GM19397 (cell line): ENCODE measurements at regions not wholly inside any gene's neighbourhood (a gene's known extent, or its start where the extent isn't known, plus 50 kb on each side); places are given as distances from the start of the nearest gene placed in this dataset.
"Not testable (repeated sequence)": the region's sequence is repeated elsewhere in the genome, so short reads cannot be mapped to it uniquely, and the experiment has no call there.

Experiments used
- ATAC-seq: cut with Tn5 transposase; IDR thresholded peaks from one replicate; pipeline ENCODE4 v1.9.1; 2021; ENCODE audit warnings: mild to moderate bottlenecking, moderate library complexity; ENCODE audit not compliant: unreplicated experiment

DNA sequence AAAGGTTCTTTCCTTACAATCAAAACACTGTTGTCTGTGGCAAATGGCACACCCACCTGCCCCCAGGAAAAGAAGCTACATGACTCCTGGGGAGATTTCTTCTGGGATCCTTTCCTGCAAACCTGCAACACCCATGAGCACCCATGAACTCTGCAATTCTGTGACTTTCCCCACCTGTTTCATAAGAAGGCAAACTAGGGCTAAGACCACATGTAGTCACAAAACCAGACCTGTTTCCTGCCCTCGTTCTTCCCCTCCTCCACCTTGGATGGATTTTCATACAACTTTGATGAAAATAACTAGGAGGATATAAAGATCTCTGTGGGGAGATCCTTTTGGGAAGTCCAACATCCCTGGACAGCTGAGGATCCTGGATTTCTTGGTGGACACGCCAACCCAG lies 1084.7 kb downstream of the BCL11B start:
- no peak for ATAC-seq

DNA sequence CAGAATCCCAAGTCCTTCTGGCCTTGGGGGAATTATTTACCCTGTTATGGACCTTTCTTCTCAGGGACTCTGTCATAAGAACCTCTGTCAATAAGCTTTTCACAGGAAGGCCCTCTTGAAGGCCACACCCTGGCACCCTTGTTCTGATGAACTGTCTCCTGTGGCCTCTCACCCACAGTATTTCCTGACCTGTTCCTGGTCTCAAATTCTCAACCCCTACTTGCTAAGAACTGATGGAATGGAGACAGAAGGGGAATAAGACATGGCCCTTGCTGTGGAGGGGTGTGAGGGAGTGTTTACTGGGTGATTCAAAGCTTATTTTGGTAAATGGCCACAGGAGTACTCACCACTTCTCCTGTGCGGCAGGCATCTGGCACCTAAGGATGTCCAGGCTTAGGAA lies 1082.9 kb downstream of the BCL11B start:
- ATAC-seq = no peak

GRCh38 chr14:98189511-98189910 lies 1082.5 kb downstream of the BCL11B start:
- ATAC-seq = no peak

- no peak for ATAC-seq
Observed at GRCh38 chr14:98189944-98190343, 1082.1 kb downstream of the BCL11B start.

GRCh38 chr14:98192946-98193345 lies 1079.1 kb downstream of the BCL11B start:
- ATAC-seq = no peak

- no peak for ATAC-seq
Observed at GRCh38 chr14:98194821-98195220, 1077.2 kb downstream of the BCL11B start.

DNA sequence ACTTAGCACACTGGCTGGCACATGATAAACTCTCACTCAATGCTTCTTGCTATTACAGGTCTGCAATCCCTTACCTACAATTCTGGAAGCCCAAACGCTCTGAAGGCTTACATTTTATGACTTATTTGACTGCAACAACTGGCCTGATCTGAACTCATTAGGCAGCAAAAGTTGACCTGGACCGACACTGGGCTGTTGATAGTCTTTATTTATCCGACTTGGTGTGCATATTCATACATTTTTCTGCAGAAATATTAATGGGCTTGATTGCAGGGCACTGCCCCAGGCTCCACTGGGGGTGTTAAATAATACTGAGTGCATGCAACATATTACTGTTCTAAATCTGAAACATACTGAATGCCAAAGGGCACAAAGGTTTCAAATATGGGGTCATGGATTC lies 1076.7 kb downstream of the BCL11B start:
- no peak for ATAC-seq

DNA sequence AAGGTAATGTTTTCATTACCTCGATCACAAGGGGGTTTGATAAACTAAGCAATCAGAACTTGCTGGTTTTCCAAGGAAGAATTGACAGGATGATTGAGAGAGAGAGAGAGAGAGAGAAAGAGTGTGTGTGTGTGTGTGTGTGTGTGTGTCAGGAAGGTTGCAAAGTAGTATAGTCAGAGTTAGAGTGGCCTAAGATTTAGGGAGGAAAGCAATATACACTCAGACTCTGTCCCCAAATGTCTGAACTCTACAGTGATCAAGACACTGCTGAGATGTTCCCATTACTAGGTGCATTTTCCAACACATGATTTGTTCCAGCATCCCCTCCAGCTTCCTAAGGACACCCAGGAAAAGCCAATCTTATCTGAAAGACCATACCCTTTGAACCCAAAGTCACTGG lies 1074.1 kb downstream of the BCL11B start:
- ATAC-seq = no peak

DNA sequence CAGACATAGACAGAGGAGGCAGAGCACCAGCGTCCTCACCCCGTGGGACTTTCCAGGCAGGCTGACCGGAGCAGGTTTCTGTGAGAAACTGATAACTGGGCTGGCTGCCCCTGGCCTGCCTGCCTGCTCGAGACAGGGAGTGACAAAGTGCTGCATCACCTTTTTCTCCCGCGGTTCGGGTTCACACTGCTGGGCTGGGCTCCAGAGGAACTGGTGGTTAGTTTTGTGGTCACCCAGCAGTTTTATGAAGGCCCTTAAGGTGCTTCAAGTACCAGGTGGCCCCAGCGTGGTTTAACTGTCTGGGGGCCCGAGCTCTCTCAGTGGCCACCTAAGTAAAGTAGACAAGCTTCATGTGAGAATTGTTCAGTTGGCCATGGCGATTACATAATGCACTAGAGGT lies 1073.6 kb downstream of the BCL11B start:
- no peak for ATAC-seq

DNA sequence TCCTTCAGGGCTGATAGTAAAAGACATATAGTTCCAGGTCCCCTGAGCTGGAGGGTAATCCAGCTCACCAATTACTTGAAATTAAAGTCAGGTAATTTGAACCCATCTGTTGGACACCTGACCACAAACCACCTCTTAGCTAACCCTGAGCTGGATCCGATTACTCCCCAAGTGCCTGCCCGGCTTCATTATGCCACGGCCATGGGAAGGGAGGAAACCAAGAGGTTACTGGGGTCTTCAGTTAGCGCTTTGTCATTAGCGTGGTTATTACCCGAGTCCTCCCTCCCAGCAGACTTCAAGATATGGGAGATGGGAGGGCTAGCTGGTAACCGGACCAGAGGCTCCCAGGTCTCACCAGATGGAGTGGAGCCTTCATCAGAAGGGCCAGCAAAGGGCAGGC lies 1071.4 kb downstream of the BCL11B start:
- ATAC-seq = no peak

DNA sequence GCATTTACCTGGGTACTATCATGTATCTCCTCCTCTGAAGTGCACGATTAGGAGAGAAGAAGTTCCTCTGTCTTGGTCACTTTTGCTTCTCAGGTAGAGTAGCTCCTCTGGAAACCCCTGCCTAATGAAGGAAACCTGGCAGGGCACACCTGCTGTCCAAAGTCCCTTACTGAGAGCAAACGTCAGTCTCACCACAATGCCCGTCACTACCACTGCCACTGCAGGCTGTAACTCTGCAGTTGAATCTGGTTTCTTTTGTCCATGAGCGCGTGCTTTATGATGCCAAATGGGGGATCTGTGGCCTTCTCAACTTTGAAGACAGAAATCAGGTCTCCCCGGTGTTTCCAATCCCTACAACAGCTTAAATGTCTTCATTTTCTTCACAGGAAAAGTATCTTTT lies 1068.6 kb downstream of the BCL11B start:
- ATAC-seq = no peak

DNA sequence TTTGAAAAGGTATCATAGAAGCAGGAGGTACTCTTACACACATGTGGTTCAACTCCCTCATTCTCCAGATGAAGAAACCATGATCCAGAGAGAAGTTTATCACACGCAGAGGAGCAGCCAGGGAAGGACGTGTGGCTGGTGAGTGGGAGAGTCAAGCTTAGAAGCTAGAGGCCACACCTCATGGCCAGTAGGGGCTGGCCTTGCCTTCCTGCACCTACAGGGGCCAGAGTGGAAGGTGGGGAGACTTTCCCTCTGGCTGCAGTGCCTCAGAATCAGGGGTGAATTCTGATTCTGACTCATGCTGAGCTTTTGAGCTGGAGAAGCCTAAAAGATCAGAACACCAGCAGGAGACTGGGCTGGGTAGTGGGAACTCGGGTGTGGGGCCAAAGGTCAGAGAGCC lies 1067.9 kb downstream of the BCL11B start:
- ATAC-seq = no peak

GRCh38 chr14:98207415-98207814 lies 1064.6 kb downstream of the BCL11B start:
- ATAC-seq = no peak

DNA sequence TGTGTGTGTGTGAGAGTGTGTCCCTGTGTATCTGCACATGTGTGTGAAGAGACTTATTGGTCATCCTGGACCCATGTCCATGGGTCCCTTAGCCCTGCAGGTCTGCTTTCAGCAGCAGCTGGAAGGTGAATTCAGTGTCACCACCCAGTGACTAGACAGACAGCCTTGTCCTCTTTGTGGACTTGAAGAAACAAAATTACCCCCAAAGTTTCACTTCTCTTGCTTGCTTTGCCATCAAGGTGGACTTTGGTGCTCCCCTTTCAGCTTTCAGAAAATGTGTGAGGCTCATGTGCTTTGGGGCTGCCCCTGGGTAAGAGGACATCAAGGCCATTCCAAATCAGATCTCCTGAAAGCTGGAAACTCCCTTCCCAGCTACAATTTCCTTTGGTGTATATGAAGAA lies 1063.8 kb downstream of the BCL11B start:
- ATAC-seq = no peak

GRCh38 chr14:98208943-98209342 lies 1063.1 kb downstream of the BCL11B start:
- ATAC-seq = no peak

- no peak for ATAC-seq
Observed at GRCh38 chr14:98210045-98210672, 1061.8 kb downstream of the BCL11B start.

- ATAC-seq = no peak
Observed at GRCh38 chr14:98217530-98217929, 1054.5 kb downstream of the BCL11B start.

DNA sequence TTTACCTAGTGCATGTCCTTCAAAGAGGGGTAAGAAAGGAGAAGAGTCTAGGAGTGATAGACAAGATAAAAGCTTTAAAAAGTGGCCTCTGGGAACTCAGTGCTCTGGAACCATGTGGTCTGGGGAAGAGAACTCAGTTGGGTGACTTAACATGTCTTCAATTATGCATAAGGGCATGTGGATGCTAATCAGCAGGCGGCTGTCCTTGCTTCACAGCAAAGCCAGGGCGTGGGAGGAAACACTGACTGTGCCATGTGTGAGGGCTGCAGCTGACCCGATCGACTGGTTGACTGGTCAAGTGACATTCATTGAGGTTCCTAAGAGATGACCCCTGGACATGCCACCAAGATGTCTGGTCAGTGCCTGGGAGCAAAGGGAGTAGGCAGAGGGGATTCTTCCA lies 1053.8 kb downstream of the BCL11B start:
- ATAC-seq = no peak

DNA sequence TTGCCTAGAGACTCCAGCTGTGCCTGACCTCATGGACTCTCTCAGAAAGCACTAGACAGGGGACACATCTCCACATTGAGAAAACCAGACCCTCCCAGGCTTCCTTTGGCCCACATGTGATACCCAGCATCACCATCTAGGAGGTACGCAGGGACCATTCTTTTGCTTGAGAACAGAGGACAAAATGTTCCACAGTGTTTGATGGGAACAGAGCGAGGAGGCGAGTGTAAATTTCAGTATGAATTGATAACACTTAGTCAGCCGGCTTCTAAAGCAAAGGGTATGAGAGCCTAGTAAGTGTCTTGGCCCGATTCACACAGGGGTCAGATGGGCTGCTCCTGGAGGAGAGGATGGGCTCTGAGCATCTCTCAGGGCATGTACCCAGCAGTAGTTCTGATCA lies 1052.4 kb downstream of the BCL11B start:
- no peak for ATAC-seq

GRCh38 chr14:98223106-98223505 lies 1048.9 kb downstream of the BCL11B start:
- ATAC-seq = no peak

DNA sequence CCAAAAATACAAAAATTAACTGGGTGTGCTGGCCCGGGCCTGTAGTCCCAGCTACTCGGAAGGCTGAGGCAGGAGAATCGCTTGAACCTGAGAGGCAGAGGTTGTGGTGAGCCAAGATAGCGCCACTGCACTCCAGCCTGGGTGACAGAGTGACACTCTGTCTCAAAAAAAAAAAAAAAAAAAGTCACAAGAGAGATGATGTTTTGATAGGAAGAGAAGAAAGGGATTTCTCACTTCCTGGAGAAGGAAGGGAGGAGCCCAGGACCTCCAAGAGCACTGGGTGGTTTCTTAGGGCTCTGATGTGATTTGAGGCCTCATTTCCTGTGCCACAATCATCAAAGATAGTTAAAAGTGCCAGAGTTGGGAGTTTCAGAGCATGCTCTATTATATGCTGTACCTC lies 1048.3 kb downstream of the BCL11B start:
- not testable (repeated sequence) for ATAC-seq

- no peak for ATAC-seq
Observed at GRCh38 chr14:98226411-98226810, 1045.6 kb downstream of the BCL11B start.

- ATAC-seq = no peak
Observed at GRCh38 chr14:98227000-98227726, 1044.8 kb downstream of the BCL11B start.
